Vagina (tissue), 2 donors: ENCODE measurements at regions not wholly inside any gene's neighbourhood (a gene's known extent, or its start where the extent isn't known, plus 50 kb on each side); places are given as distances from the start of the nearest gene placed in this dataset.
"Not testable (repeated sequence)": the region's sequence is repeated elsewhere in the genome, so short reads cannot be mapped to it uniquely, and the experiment has no call there.

Source experiments
- DNase-seq, 2 donors: peaks; one replicate each; pipeline ENCODE4 v3.0.0-alpha.2; 2017; ENCODE audit errors: extremely low spot score in 2 of 2
- H3K27ac ChIP-seq: fragments of 200-600 bp; sonication (generic); one replicate; pipeline ENCODE4 v1.5.1; 2019
- H3K27me3 ChIP-seq: fragments of 200-600 bp; sonication (generic); one replicate; pipeline ENCODE4 v1.5.1; 2019
- H3K36me3 ChIP-seq, 2 donors: fragments of 200-600 bp; sonication (generic); one replicate each; pipeline ENCODE4 v1.5.1; 2017 to 2019
- H3K4me1 ChIP-seq: fragments of 200-600 bp; sonication (generic); one replicate; pipeline ENCODE4 v1.5.1; 2019
- H3K4me3 ChIP-seq, 2 donors: fragments of 200-600 bp; sonication (generic); 1 replicate in 1 of 2; 2 replicates in 1 of 2; pipeline ENCODE4 v1.5.1; 2016 to 2019
- H3K9me3 ChIP-seq: fragments of 200-600 bp; sonication (generic); one replicate; pipeline ENCODE4 v1.5.1; 2019
- POLR2A ChIP-seq, 2 donors: fragments of 450-650 bp; IDR thresholded peaks; one replicate each; pipeline ENCODE4 v1.6.1; 2017; ENCODE audit warnings: antibody characterized with exemption in 2 of 2, mild to moderate bottlenecking in 2 of 2, moderate library complexity in 2 of 2
- POLR2AphosphoS5 ChIP-seq, 2 donors: sonication (generic); formaldehyde crosslinking; IDR thresholded peaks; one replicate each; pipeline ENCODE4 v1.9.0; 2017; ENCODE audit warnings: antibody characterized with exemption in 2 of 2, mild to moderate bottlenecking in 2 of 2, low read depth in 1 of 2; ENCODE audit not compliant: insufficient read depth in 1 of 2
- intact Hi-C: fragments of 100-400 bp; cut with DNase I; formaldehyde crosslinking; loops from one replicate; pipeline ENCODE4 v1.15.1; 2023
- TF ChIP-seq, protein P1 (sequence below), 3 experiments: fragments of 450-650 bp in 2 of 3; fragments of 200-600 bp in 1 of 3; sonication (generic) in 1 of 3; IDR thresholded peaks; one replicate each; pipeline ENCODE4 v1.5.1; 2017 to 2019; ENCODE audit warnings: antibody characterized with exemption in 3 of 3, mild to moderate bottlenecking in 2 of 3, moderate library complexity in 2 of 3

DNA sequence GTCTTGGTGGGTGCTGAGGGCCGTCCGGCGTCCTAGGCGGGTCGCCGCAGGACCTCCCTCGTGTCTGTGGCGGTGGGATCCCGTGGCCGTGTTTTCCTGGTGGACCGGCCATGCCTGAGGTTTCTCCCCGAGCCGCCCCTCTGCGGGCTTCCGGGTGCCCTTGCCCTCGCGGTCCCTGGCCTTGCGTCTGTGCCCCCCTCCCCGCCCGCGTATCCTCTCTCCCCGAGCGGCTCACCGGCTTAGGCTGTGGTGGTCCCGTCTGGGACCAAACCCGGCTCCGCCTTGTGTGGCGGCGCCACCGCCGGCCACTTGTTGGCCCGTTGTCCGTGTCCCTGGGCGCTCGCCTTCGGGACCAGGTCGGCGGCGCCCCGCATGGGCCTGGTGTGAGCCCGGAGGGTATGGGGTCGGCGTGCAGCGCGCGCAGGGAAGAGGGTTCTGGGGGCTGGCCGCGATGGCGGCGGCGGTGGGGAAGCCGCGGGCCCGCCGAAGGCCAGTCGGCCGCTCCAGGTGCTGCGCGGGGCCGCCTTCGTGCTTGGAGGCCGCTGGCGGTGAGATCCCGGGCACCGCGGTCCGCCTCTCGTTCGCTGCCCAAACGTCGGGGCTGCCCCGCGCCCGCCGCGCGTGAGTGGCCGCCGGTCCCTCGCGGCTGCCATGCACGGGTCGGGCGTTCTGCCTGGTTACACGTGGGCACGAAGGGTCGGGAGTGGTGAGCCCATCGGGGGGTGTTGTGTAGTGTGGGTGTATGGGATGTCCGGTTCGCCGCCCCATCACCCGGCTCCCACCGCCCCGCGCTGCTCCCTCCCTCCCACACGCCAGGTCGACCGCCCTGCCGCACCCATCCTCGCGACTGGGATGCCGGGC lies 3899.1 kb upstream of the OR11H1 start:
- intact Hi-C loops = no loop called here
- no peaks in the 10 kb centered on the region for H3K36me3 ChIP-seq
- H3K9me3 ChIP-seq = peaks cover 19% of the 10 kb centered on the region
- no peak overlapping the region for H3K27ac ChIP-seq
- peak; percentile 77 to 96 for DNase-seq
- H3K4me1 ChIP-seq = no peaks in the 10 kb centered on the region
- TF ChIP-seq POLR2A (IDR thresholded peaks at IDR 0.05) = no peak
- TF ChIP-seq, protein P1, sequence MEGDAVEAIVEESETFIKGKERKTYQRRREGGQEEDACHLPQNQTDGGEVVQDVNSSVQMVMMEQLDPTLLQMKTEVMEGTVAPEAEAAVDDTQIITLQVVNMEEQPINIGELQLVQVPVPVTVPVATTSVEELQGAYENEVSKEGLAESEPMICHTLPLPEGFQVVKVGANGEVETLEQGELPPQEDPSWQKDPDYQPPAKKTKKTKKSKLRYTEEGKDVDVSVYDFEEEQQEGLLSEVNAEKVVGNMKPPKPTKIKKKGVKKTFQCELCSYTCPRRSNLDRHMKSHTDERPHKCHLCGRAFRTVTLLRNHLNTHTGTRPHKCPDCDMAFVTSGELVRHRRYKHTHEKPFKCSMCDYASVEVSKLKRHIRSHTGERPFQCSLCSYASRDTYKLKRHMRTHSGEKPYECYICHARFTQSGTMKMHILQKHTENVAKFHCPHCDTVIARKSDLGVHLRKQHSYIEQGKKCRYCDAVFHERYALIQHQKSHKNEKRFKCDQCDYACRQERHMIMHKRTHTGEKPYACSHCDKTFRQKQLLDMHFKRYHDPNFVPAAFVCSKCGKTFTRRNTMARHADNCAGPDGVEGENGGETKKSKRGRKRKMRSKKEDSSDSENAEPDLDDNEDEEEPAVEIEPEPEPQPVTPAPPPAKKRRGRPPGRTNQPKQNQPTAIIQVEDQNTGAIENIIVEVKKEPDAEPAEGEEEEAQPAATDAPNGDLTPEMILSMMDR (IDR thresholded peaks at IDR 0.05) = no peak
- no peak for TF ChIP-seq POLR2AphosphoS5 (IDR thresholded peaks at IDR 0.05; ENCODE audit: insufficient read depth in 1 of 2, low read depth in 1 of 2)
- H3K4me3 ChIP-seq = no peak overlapping the region
- H3K27me3 ChIP-seq = no peaks in the 10 kb centered on the region

GRCh38 chr22:11629661-11630385 lies 3898.2 kb upstream of the OR11H1 start:
- H3K36me3 ChIP-seq = no peaks in the 10 kb centered on the region
- H3K27me3 ChIP-seq = no peaks in the 10 kb centered on the region
- TF ChIP-seq, protein P1 (IDR thresholded peaks at IDR 0.05) = no peak
- no peak for TF ChIP-seq POLR2AphosphoS5 (IDR thresholded peaks at IDR 0.05; ENCODE audit: insufficient read depth in 1 of 2, low read depth in 1 of 2)
- no peak for TF ChIP-seq POLR2A (IDR thresholded peaks at IDR 0.05)
- no peak overlapping the region for H3K4me3 ChIP-seq
- H3K9me3 ChIP-seq = peaks cover 19% of the 10 kb centered on the region
- intact Hi-C loops = no loop called here
- peak; percentile 86 to 96 for DNase-seq
- H3K4me1 ChIP-seq = no peaks in the 10 kb centered on the region
- H3K27ac ChIP-seq = no peak overlapping the region

DNA sequence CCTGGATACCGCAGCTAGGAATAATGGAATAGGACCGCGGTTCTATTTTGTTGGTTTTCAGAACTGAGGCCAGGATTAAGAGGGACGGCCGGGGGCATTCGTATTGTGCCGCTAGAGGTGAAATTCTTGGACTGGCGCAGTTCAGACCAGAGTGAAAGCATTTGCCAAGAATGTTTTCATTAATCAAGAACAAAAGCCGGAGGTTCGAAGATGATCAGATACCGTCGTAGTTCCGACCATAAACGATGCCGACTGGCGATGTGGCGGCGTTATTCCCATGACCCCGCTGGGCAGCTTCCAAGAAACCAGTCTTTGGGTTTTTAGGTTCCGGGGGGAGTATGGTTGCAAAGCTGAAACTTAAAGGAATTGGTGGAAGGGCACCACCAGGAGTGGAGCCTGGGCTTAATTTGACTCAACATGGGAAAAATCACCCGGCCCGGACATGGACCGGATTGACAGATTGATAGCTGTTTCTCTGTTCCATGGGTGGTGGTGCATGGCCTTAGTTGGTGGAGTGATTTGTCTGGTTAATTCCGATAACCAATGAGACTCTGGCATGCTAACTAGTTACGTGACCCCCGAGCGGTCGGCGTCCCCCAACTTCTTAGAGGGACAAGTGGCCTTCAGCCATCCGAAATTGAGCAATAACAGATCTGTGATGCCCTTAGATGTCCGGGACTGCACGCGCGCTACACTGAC lies 3897.5 kb upstream of the OR11H1 start:
- H3K4me1 ChIP-seq, H3K36me3 ChIP-seq, intact Hi-C loops, H3K27ac ChIP-seq, H3K4me3 ChIP-seq, H3K27me3 ChIP-seq: not testable (repeated sequence)
- peak; percentile 79 to 94 for DNase-seq
- H3K9me3 ChIP-seq = peaks cover 19% of the 10 kb centered on the region
